ENCODE measurements at regions not wholly inside any gene's neighbourhood (a gene's known extent, or its start where the extent isn't known, plus 50 kb on each side); places are given as distances from the start of the nearest gene placed in this dataset.
"Not testable (repeated sequence)": the region's sequence is repeated elsewhere in the genome, so short reads cannot be mapped to it uniquely, and the experiment has no call there.

DNA sequence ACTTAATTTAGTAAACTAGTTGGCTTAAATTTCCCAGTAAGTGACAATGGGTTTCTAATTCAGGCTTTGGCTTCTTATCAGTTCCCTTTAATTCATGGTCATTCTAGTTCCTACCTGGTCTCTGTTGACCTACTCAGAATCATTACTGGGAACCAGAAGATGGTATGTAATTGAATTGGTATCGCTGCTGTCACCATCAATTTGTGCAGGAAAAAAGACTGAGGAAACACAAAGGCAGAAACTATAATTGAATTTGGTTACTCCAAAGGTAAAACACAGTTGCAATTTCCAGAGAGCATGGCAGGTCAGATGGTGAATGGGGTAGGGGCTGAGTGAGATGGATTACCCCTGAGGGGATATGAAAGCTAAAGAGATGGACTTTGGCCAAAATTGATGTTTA is 226.5 kb upstream of the GAP43 start:
- no peak for DNase-seq

DNA sequence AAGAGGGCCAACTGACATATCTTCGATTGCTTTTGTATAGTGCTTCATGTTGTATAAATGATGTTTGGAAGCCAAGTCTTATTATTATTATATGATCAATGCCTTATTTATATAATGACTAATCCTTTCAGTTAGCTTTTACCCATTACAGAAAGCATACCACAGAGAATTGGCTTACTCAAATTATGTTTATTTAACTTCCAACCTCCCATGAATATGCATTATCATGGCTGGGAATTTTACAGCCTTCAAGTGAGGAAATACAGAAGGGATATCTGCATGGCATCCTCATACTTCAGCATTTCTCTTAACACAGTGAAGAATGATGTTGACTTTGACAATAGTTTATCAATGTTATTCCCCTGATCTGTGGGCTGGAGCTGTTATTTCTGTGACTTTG is 225.9 kb upstream of the GAP43 start:
- no peak for DNase-seq

DNA sequence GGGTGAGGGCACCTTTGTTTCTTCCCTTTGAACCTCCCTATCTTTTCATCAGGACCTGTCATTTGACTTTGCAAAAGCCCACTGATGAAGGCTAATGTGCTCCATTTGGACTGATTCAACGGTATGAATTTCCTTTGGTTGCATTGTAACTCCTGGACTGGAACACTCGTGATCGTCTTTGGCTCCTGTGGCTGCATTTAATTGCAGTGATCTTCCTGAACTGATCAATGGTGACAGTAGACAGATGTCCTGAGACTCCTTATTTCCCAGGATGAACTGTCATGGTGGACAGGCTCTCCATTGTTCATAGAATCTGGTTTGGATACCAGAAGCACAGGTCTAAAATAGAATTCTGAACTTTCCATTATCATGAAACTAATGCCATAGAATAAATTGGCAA is 224.8 kb upstream of the GAP43 start:
- DNase-seq = no peak

DNA sequence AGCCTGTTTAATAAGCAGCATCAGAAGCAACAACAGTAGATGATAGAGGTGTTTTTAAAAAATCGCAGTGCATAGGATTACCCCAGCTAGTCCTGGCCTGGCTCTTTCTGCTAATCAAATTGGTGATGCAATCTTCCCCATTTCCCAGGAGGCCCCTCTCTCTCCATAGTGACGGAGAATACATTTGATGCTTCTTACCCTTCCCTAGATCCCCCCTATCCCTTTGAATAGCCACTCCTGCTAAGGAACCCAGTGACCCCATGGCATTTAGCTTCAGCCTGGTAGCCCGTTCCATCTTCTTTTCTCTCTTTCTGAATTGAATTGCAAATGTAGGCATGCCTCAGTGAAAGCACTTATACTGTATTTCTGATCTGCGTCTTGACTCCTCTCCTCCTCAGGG is 223.6 kb upstream of the GAP43 start:
- no peak for DNase-seq

GRCh38 chr3:115401298-115401697 is 222.0 kb upstream of the GAP43 start:
- DNase-seq = no peak

GRCh38 chr3:115401851-115402501 is 221.3 kb upstream of the GAP43 start:
- DNase-seq = no peak

- DNase-seq = no peak
These were observed 220.7 kb upstream of the GAP43 start for GRCh38 chr3:115402651-115403050.

DNA sequence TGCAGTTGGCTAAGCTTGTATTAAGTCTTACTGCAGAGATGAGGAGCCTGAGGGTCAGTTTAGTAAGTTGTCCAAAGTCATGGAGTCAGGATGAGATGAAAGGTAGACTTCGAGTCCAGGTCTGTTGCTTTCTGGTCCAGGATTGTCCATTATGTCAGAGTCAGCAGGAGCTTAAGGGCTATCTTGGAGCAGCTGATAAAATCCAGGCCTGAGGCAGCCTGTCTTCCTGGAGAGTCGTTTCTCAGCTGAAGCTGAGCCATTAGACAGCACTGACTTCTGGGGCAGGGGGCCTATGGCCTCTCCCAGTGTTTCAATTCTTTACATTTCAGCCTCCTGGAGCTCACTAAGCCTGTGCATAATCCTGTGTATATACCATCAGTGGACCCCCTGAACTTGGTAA is 219.5 kb upstream of the GAP43 start:
- DNase-seq = no peak

- DNase-seq = no peak
These were observed 213.7 kb upstream of the GAP43 start for GRCh38 chr3:115409596-115409995.

DNA sequence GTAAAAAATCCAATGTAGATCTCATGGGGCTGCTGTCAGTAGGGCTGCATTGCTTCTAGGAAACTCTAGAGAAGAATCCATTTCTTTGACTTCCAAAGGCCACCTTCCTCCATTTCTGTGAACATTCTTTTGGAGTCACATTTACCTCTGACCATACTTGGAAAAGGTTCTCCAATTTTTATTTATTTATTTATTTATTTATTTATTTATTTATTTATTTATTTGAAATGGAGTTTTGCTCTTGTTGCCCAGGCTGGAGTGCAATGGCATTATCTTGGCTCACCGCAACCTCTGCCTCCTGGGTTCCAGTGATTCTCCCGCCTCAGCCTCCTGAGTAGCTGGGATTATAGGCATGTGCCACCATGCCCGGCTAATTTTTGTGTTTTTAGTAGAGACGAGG is 208.7 kb upstream of the GAP43 start:
- DNase-seq = not testable (repeated sequence)

GRCh38 chr3:115415246-115415996 is 207.9 kb upstream of the GAP43 start:
- DNase-seq = no peak

DNA sequence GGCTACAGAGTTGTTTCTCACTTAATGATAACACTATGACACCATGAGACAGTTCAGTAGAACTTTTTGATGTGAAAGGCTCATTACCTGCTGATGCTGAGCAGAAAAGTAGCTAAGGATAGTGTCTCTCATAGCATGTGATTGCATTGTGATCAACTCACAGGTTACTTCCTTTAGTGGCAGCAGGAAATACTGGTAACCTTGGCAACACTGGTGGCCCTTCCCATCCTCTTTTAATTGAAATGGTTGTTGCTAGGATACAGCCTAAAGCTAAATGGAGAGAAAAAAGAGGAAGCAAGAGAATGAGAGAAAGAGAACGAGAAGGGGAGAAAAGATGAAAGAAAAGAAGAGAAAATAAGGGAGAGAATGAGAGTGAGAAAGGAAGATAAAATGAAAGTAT is 204.7 kb upstream of the GAP43 start:
- DNase-seq = no peak

- no peak for DNase-seq
These were observed 203.2 kb upstream of the GAP43 start for GRCh38 chr3:115420086-115420485.

- no peak for DNase-seq
These were observed 200.1 kb upstream of the GAP43 start for GRCh38 chr3:115423170-115423569.

- no peak for DNase-seq
These were observed 194.5 kb upstream of the GAP43 start for GRCh38 chr3:115428841-115429240.

- DNase-seq = no peak
These were observed 186.5 kb upstream of the GAP43 start for GRCh38 chr3:115436767-115437301.

GRCh38 chr3:115438799-115439198 is 184.5 kb upstream of the GAP43 start:
- DNase-seq = no peak

DNA sequence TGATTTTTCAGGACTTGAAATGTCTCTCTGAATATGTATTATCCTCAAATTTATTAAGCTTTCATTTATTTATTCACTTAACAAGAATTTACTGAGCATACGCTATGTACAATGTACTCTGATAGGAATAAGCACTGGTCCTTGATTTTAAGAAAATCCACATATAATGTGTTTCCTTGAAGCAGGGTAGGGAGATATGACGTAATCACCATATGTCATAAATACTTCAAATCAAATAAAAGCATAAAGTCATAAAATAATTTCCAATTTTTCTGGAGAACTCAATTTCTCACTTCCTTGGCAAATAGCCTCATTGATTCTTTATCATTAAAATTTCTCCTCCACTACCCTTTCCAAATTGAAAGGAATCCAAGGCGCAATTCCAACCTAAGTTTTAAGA is 177.8 kb upstream of the GAP43 start:
- no peak for DNase-seq

DNA sequence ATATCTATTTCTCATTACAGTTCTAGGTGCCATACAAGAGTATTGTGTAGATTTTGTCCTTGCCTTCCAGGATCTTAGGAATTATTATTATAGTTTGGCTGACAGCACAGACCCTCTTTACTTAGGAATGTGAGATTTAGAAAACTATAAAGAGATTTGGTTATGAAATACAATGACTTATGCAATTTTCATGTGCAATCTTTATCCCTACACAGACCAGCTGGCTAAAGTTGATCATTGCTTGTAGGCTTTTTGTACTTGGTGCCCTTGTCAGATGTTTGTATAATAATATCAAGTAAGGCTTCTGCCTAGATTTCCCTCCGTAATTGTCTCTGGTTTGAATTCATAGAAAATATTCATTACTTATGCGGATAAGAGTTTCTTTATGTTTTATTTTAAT is 174.5 kb upstream of the GAP43 start:
- no peak for DNase-seq

GRCh38 chr3:115450036-115450435 is 173.3 kb upstream of the GAP43 start:
- DNase-seq = no peak

GRCh38 chr3:115464036-115464435 is 159.3 kb upstream of the GAP43 start:
- no peak for DNase-seq

DNA sequence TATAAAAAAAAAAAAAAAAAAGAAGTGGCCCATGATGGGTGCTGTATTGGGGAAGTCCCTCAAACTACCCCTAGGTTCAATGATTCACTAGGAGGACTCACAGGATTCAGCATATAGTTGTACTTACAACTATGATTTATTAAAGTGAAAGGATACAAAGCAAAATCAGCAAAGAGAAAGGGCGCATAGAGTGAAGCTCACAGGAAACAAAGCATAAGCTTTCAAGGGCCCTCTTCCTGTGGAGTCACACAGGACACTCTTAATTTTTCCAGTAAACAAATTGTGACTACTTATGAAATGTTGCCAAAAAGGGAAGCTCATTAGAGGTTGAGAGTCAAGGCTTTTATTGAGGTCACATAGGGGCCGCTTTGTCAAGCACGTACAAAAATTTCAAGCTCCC is 153.7 kb upstream of the GAP43 start:
- no peak for DNase-seq

DNA sequence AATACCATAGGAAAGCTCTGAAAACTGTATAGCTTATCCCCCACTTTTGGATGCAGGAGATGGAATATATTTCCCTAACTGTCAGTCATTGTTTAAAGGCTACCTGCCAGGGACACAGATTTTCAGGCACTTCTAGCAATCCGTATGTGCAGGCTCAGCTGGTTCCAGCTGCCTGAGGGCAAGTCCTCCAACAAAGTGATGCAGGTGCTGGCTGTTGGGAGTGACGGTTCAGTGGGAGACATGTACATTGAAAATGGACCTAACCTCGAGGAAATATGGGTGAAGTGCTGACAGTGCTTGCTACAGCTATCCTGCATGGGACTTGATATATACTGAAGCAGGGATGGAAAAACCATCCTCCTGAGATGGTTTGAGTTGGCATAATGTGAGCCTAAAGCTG is 153.1 kb upstream of the GAP43 start:
- no peak for DNase-seq

DNA sequence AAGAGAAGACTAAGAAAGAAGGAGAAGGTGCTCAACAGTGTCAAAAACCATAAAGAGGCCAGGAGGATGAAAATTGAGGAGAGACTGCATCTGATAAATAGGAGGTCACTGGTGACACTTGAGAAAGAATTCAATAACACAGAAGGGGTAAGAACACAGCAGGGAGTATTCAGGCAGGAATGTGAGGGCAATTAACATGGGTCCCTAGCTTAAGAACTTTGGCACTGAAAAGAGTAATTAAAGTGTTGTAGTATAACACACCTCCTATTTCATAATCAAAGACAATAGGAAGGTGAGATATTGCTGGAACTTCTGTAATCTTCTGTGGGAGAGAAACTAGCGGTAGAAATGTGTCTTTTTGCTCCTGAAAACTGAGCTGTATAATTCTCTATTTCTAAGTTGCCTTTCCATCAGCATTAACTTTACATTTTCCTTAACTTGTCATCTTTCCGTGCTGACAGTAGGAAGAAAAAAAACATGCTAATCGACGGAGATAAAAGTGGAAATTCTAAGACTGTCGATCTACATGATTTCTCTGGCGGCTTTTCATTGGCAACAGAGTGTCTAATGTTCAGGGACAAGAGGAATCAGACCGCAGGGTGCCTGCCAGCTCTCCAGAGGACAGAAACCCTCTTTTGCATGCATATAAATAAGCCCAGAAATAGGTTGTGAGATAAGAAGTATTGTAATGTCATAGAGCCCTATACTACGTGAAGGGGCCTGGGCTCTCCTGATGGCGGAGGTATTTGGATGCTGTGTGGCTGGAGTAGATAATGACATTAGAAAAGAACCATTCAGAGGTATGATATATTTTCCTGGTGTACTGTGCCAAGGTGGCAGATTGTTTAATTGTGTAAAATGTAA is 147.9 kb upstream of the GAP43 start:
- no peak for DNase-seq
